ENCODE measurements at regions not wholly inside any gene's neighbourhood (a gene's known extent, or its start where the extent isn't known, plus 50 kb on each side); places are given as distances from the start of the nearest gene placed in this dataset.

DNA sequence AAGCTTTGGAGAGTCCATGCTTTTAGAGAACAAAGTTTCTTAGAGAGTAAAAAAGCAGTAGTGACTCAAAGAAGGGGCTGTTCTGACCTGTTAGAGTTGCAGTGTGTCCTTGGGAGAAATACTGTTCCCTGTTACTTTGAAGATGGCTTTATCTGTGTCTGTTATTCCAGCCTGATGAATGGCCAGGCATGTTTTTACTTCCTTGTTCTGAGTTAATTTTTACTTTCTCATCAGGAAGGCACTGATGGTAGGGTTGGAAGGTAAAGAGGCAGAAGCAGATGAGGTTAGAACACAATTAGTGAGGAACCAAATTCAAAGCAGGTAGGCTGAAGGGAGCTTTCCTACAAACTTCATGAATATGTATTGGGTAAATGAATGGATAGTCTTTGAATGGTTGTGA is 138.5 kb upstream of the PRKCQ start:
- H3K4me3 ChIP-seq (replicated peaks in 1 of 3; ENCODE audit: insufficient read depth in 1 of 3, low read depth in 2 of 3, low read length in 3 of 3): no peak overlapping the region
- no peak overlapping the region for H3K27ac ChIP-seq (ENCODE audit: extremely low read length, insufficient read depth, low read length)
- H2AFZ ChIP-seq (ENCODE audit: low read length): no peak overlapping the region
- no TSS peak for BruUV-seq (replicated peaks)
- in situ Hi-C loops (cut with HindIII; ENCODE audit: extremely low pct_ligation_motif_present, low pct_unique_long_range_greater_than_20kb) (no loop called here), intact Hi-C loops (cut with micrococcal nuclease; ENCODE audit: unreplicated experiment) (no loop called here)
- no peak overlapping the region for H3K4me2 ChIP-seq (ENCODE audit: low read depth, low read length)
- no peak overlapping the region for H3K9ac ChIP-seq (ENCODE audit: insufficient read depth, low read depth, low read length)
- CTCF ChIA-PET (ENCODE audit: low intra/inter-chr PET ratio, low total read pairs): no interaction called here
- no peaks in the 10 kb centered on the region for H4K20me1 ChIP-seq (ENCODE audit: insufficient read depth, low read length)
- no peaks in the 10 kb centered on the region for H3K79me2 ChIP-seq (ENCODE audit: insufficient read depth, low read length)
- H3K36me3 ChIP-seq (replicated peaks in 1 of 2; ENCODE audit: control insufficient read depth in 1 of 2, insufficient read depth in 2 of 2, low read length in 2 of 2): no peaks in the 10 kb centered on the region
- no peaks in the 10 kb centered on the region for H3K9me3 ChIP-seq (ENCODE audit: low read length)
- H3K27me3 ChIP-seq (ENCODE audit: control insufficient read depth in 1 of 2, insufficient read depth in 2 of 2, low read length in 2 of 2): no peaks in the 10 kb centered on the region
- FAIRE-seq: no peak
- DNase-seq (ENCODE audit: low spot score): no peak
- TF ChIP-seq SSRP1 (CRISPR knock-in tag; IDR thresholded peaks at IDR 0.05) (no peak), ZNF460 (CRISPR knock-in tag; IDR thresholded peaks at IDR 0.05; ENCODE audit: borderline replicate concordance) (no peak), ZNF740 (CRISPR knock-in tag; IDR thresholded peaks at IDR 0.05) (no peak), ZNF256 (CRISPR knock-in tag; conservative IDR thresholded peaks at IDR 0.05) (no peak), ZNF383 (CRISPR knock-in tag; IDR thresholded peaks at IDR 0.05; ENCODE audit: borderline replicate concordance) (no peak), NR2F2 (IDR thresholded peaks at IDR 0.05; ENCODE audit: borderline replicate concordance, low read depth) (no peak), PAWR (CRISPR knock-in tag; IDR thresholded peaks at IDR 0.05; ENCODE audit: borderline replicate concordance) (no peak), ZNF816 (CRISPR knock-in tag; IDR thresholded peaks at IDR 0.05; ENCODE audit: borderline replicate concordance) (no peak), NR2F1 (CRISPR knock-in tag; IDR thresholded peaks at IDR 0.05) (no peak), MEF2D (CRISPR knock-in tag; IDR thresholded peaks at IDR 0.05) (no peak), ZNF180 (CRISPR knock-in tag; IDR thresholded peaks at IDR 0.05; ENCODE audit: borderline replicate concordance, low read depth) (no peak), KLF13 (CRISPR knock-in tag; IDR thresholded peaks at IDR 0.05) (no peak), RFXANK (CRISPR knock-in tag; IDR thresholded peaks at IDR 0.05) (no peak), ZBTB44 (CRISPR knock-in tag; IDR thresholded peaks at IDR 0.05) (no peak), RXRA (CRISPR knock-in tag; IDR thresholded peaks at IDR 0.05) (no peak)
- TF ChIP-seq, protein P1, sequence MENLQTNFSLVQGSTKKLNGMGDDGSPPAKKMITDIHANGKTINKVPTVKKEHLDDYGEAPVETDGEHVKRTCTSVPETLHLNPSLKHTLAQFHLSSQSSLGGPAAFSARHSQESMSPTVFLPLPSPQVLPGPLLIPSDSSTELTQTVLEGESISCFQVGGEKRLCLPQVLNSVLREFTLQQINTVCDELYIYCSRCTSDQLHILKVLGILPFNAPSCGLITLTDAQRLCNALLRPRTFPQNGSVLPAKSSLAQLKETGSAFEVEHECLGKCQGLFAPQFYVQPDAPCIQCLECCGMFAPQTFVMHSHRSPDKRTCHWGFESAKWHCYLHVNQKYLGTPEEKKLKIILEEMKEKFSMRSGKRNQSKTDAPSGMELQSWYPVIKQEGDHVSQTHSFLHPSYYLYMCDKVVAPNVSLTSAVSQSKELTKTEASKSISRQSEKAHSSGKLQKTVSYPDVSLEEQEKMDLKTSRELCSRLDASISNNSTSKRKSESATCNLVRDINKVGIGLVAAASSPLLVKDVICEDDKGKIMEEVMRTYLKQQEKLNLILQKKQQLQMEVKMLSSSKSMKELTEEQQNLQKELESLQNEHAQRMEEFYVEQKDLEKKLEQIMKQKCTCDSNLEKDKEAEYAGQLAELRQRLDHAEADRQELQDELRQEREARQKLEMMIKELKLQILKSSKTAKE (CRISPR knock-in tag; IDR thresholded peaks at IDR 0.05; ENCODE audit: borderline replicate concordance): no peak
- TF ChIP-seq, protein P2, sequence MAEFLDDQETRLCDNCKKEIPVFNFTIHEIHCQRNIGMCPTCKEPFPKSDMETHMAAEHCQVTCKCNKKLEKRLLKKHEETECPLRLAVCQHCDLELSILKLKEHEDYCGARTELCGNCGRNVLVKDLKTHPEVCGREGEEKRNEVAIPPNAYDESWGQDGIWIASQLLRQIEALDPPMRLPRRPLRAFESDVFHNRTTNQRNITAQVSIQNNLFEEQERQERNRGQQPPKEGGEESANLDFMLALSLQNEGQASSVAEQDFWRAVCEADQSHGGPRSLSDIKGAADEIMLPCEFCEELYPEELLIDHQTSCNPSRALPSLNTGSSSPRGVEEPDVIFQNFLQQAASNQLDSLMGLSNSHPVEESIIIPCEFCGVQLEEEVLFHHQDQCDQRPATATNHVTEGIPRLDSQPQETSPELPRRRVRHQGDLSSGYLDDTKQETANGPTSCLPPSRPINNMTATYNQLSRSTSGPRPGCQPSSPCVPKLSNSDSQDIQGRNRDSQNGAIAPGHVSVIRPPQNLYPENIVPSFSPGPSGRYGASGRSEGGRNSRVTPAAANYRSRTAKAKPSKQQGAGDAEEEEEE (CRISPR knock-in tag; IDR thresholded peaks at IDR 0.05; ENCODE audit: borderline replicate concordance): no peak
- ATAC-seq: no peak
- H3K4me1 ChIP-seq (ENCODE audit: insufficient read depth, low read length): no peaks in the 10 kb centered on the region
- POLR2A ChIA-PET: no interaction called here
